Thoracic aorta (tissue), 2 donors: ENCODE measurements at regions not wholly inside any gene's neighbourhood (a gene's known extent, or its start where the extent isn't known, plus 50 kb on each side); places are given as distances from the start of the nearest gene placed in this dataset.

Experiments
- ATAC-seq: fragments of 150-250 bp; one replicate; pipeline ENCODE4 v1.8.0; 2017; ENCODE audit warnings: low read depth; ENCODE audit not compliant: insufficient number of reproducible peaks, low FRiP score
- DNase-seq: peaks from one replicate; pipeline ENCODE4 v3.0.0-alpha.2; 2020; ENCODE audit warnings: low spot score
- H3K27ac ChIP-seq, 2 donors: fragments of 200-600 bp; sonication (generic); 1 replicate in 1 of 2; 2 replicates in 1 of 2; pipeline ENCODE4 v1.5.1; 2016; ENCODE audit warnings: mild to moderate bottlenecking in 2 of 2, moderate library complexity in 2 of 2
- H3K27me3 ChIP-seq: fragments of 200-600 bp; sonication (generic); replicated peaks from 2 replicates; pipeline ENCODE4 v1.6.0; 2016; ENCODE audit warnings: mild to moderate bottlenecking; ENCODE audit not compliant: insufficient read depth
- H3K36me3 ChIP-seq: fragments of 200-600 bp; sonication (generic); one replicate; pipeline ENCODE4 v1.5.1; 2016
- H3K4me1 ChIP-seq, 2 donors: fragments of 200-600 bp; sonication (generic); 1 replicate in 1 of 2; 2 replicates in 1 of 2; pipeline versions ENCODE4 v1.5.1 to v1.6.0; 2016; ENCODE audit warnings: low read depth in 2 of 2, mild to moderate bottlenecking in 1 of 2; ENCODE audit not compliant: control insufficient read depth in 1 of 2
- H3K4me3 ChIP-seq: fragments of 200-600 bp; sonication (generic); 2 replicates; pipeline ENCODE4 v1.5.1; 2016; ENCODE audit warnings: mild to moderate bottlenecking
- H3K9me3 ChIP-seq: fragments of 200-600 bp; sonication (generic); 2 replicates; pipeline ENCODE4 v1.5.1; 2016
- TF ChIP-seq, protein P1 (sequence below): fragments of 200-600 bp; sonication (generic); IDR thresholded peaks from one replicate; pipeline ENCODE4 v1.5.1; 2019; ENCODE audit warnings: antibody characterized with exemption

DNA sequence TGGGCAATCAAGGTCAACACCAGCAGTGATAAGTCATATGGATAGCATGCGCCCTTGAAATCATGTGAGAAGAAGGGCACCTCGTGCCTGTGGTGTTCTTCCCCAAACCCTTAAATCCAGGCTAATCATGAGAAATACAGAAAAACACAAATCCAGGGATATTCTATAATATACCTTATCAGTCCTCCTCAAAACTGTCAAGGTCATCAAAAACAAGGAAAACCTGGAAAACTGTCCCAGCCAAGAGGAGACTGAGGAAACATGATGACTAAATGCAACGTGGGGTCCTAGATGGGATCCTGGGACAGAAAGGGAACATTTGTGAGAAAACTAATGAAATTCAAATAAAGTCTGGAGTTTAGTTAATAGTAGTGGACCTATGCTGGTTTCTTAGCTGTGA, 201.8 kb upstream of the FAM9B start:
- Histone ChIP-seq H3K27ac (no peak overlapping the region), H3K9me3 (no peaks in the 10 kb centered on the region), H3K4me3 (no peak overlapping the region), H3K36me3 (no peaks in the 10 kb centered on the region), H3K27me3 (no peaks in the 10 kb centered on the region), H3K4me1 (no peaks in the 10 kb centered on the region)
- ATAC-seq: no peak
- TF ChIP-seq, protein P1, sequence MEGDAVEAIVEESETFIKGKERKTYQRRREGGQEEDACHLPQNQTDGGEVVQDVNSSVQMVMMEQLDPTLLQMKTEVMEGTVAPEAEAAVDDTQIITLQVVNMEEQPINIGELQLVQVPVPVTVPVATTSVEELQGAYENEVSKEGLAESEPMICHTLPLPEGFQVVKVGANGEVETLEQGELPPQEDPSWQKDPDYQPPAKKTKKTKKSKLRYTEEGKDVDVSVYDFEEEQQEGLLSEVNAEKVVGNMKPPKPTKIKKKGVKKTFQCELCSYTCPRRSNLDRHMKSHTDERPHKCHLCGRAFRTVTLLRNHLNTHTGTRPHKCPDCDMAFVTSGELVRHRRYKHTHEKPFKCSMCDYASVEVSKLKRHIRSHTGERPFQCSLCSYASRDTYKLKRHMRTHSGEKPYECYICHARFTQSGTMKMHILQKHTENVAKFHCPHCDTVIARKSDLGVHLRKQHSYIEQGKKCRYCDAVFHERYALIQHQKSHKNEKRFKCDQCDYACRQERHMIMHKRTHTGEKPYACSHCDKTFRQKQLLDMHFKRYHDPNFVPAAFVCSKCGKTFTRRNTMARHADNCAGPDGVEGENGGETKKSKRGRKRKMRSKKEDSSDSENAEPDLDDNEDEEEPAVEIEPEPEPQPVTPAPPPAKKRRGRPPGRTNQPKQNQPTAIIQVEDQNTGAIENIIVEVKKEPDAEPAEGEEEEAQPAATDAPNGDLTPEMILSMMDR: no peak
- DNase-seq: no peak

DNA sequence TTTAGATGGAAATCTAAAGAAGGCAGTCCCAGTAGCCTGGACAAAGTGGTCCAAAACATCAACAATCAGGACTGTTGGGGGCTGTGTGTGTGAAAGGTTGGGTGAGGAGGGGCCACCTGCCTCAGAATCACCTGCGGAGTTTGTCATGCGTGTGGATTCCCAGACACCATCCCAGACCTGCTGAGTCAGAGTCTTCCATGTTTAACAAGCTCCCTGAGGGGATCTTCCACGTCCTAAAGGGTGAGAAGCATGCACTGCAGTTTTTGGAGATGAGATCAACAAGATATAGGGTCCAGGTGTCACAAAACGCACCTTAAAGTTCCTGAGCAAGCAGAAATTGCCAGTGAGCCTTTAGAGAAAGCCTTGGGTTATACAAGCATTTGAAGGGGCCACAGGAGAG, 207.0 kb upstream of the FAM9B start:
- Histone ChIP-seq H3K27ac (no peak overlapping the region), H3K27me3 (no peaks in the 10 kb centered on the region), H3K36me3 (no peaks in the 10 kb centered on the region), H3K4me3 (no peak overlapping the region), H3K4me1 (no peaks in the 10 kb centered on the region), H3K9me3 (no peaks in the 10 kb centered on the region)
- TF ChIP-seq, protein P1: no peak
- no peak for ATAC-seq
- DNase-seq: no peak

DNA sequence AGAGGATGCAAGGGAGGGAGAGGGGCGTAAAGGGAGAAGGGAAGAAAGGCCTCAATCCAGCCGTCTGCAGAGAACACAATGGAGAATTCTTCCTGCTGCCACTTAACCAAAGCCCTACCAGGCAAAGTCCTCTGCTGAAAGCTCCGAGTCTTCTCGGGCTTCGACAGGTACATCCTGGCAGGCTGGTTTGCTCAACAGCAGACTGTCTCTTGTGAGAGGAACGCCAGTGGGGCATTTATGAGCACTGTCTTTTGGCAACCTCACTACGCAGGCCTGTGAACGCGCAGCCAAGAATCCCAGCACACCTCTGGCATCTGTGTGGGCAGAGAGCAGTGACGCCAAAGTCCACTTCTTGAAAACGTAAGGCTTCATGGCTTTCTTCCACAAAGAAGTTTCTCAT, 207.5 kb upstream of the FAM9B start:
- no peak for DNase-seq
- H3K9me3 ChIP-seq: no peaks in the 10 kb centered on the region
- TF ChIP-seq, protein P1: no peak

DNA sequence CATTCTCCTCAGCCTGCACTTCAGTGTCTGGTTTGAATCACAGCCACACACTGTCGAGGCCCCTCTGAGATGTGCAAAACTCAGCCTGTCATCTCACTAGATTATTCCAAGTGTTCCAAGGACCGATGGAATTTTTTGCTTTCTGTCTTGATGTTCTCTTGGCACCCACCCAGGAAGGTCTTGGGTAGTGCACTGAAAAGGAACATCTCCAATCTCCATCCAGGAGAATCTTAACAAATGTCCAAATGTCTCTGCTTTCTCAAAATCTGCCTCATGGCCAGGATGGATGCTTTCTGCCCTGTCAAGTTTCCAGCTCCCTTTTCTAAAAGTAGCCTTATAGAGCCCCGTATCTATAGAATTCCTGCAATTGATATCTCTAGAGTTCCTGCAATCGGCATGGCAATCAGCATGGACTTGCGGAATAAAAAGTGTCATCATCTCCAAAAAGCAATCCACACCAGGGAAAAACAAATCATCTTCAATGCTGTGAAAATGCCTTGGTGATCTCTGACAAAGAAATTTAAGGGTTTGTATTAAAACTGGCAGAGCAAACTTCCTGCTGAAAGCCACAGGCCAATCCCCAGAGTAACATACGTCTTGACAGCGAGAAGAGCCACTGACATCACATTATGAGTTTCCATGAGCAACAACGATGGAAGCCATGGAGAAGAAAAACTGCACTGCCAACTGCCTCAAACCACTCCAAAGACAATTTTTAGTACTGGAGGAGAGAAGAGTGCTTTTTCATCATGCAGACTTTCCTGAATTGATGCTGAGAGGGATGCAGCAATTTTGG, 215.3 kb upstream of the FAM9B start:
- Histone ChIP-seq H3K4me3 (no peak overlapping the region), H3K27ac (no peak overlapping the region), H3K27me3 (no peaks in the 10 kb centered on the region), H3K4me1 (no peaks in the 10 kb centered on the region), H3K36me3 (no peaks in the 10 kb centered on the region), H3K9me3 (no peaks in the 10 kb centered on the region)
- DNase-seq (no peak), ATAC-seq (no peak)
- TF ChIP-seq, protein P1: no peak

More for the DNA sequence above, 207.5 kb upstream of the FAM9B start:
- H3K27ac ChIP-seq: no peak overlapping the region
- ATAC-seq: no peak
- H3K4me3 ChIP-seq: no peak overlapping the region
- no peaks in the 10 kb centered on the region for H3K27me3 ChIP-seq
- no peaks in the 10 kb centered on the region for H3K4me1 ChIP-seq
- no peaks in the 10 kb centered on the region for H3K36me3 ChIP-seq

DNA sequence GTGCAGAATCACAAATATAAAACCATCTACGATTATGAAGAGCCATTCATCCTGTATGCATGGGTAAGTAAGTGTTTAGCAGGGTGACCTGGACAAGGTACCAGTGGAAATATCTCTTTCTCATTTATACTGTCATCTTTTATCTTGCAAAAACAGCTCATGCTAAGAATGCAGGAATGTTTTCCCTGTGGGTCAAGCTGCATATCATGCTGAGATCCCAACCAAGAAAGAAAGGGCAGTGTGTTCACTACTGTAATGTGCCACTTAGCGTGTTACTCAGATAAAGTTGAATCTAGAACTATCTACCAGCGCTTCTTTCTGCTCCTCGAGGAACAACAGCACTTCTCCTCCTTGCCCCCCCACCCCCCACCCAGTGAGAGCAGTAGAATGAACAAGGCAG, 212.7 kb upstream of the TBL1X start:
- Histone ChIP-seq H3K36me3 (no peaks in the 10 kb centered on the region), H3K9me3 (no peaks in the 10 kb centered on the region), H3K4me3 (no peak overlapping the region), H3K27me3 (no peaks in the 10 kb centered on the region), H3K4me1 (no peaks in the 10 kb centered on the region), H3K27ac (no peak overlapping the region)
- ATAC-seq (no peak), DNase-seq (no peak)
- TF ChIP-seq, protein P1: no peak
